Colonic mucosa (tissue), 4 donors: ENCODE measurements at regions not wholly inside any gene's neighbourhood (a gene's known extent, or its start where the extent isn't known, plus 50 kb on each side); places are given as distances from the start of the nearest gene placed in this dataset.

Source experiments
- DNase-seq: peaks from one replicate; pipeline ENCODE4 v3.0.0-alpha.2; 2020
- H3K27ac ChIP-seq: fragments of 200-600 bp; one replicate; pipeline ENCODE4 v1.8.0; 2021
- H3K27me3 ChIP-seq: fragments of 200-600 bp; one replicate; pipeline ENCODE4 v1.8.0; 2021
- H3K36me3 ChIP-seq: fragments of 200-600 bp; one replicate; pipeline ENCODE4 v1.8.0; 2021
- H3K4me1 ChIP-seq: fragments of 200-600 bp; one replicate; pipeline ENCODE4 v1.8.0; 2021; ENCODE audit warnings: mild to moderate bottlenecking
- H3K4me3 ChIP-seq: fragments of 200-600 bp; one replicate; pipeline ENCODE4 v1.8.0; 2021
- H3K9ac ChIP-seq, 2 donors: one replicate each; pipeline ENCODE4 v1.7.0; 2013; ENCODE audit warnings: control low read depth in 2 of 2, low read depth in 2 of 2, low read length in 2 of 2
- H3K9me3 ChIP-seq: fragments of 200-600 bp; one replicate; pipeline ENCODE4 v1.8.0; 2021
- intact Hi-C: fragments of 100-400 bp; cut with DNase I; formaldehyde crosslinking; loops from one replicate; pipeline ENCODE4 v1.14.1; 2022
- TF ChIP-seq, protein P1 (sequence below): fragments of 200-600 bp; IDR thresholded peaks from one replicate; pipeline ENCODE4 v1.8.0; 2022; ENCODE audit warnings: antibody characterized with exemption, mild to moderate bottlenecking
- donor health status: healthy.
- donor health status: DM: no; HTN: no; CAD: no.
- donor health status: DM: no; HTN: no; CAD: no.

DNA sequence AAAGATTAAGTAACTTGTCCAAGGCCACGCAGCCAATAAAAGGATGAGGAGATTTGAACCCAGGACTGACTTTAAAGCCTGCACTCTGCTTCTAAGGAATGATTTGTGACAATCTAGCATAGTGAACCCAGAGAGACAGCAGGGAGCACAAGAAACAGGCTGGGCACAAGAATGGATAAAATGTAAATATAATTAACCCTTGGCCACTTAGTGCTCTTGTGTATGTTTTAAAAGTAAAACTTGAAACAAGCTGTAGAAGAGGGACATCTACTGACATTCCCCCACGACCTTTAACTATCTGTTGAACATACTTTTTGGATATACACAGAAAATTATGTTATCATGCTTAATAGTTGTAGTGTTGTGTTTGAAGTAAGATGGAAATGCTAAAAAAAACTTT, 141.9 kb upstream of the PMFBP1 start:
- Histone ChIP-seq H3K27ac (no peak overlapping the region), H3K27me3 (no peaks in the 10 kb centered on the region), H3K9me3 (no peaks in the 10 kb centered on the region), H3K36me3 (no peaks in the 10 kb centered on the region), H3K4me1 (no peaks in the 10 kb centered on the region), H3K9ac (no peak overlapping the region), H3K4me3 (no peak overlapping the region)
- intact Hi-C loops: no loop called here
- DNase-seq: no peak
- TF ChIP-seq, protein P1, sequence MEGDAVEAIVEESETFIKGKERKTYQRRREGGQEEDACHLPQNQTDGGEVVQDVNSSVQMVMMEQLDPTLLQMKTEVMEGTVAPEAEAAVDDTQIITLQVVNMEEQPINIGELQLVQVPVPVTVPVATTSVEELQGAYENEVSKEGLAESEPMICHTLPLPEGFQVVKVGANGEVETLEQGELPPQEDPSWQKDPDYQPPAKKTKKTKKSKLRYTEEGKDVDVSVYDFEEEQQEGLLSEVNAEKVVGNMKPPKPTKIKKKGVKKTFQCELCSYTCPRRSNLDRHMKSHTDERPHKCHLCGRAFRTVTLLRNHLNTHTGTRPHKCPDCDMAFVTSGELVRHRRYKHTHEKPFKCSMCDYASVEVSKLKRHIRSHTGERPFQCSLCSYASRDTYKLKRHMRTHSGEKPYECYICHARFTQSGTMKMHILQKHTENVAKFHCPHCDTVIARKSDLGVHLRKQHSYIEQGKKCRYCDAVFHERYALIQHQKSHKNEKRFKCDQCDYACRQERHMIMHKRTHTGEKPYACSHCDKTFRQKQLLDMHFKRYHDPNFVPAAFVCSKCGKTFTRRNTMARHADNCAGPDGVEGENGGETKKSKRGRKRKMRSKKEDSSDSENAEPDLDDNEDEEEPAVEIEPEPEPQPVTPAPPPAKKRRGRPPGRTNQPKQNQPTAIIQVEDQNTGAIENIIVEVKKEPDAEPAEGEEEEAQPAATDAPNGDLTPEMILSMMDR: no peak

DNA sequence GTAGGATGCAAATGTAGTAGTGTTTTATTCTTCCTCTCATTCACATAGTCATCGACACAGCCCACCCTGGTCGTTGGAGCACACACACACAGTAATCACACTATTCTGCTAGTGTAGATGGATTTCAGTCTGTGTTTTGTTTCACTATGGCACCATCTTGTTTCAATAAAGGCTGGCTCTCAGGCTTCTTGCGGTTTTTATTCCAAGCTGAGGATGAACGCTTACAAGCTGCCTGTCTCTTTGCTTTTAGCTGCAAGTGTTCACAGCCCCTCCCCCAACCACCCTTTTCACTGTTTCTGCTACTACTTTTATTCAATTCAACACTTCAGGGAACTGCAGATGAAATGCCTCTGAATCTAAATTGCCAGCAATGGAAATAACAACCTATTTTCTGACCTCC, 140.9 kb upstream of the PMFBP1 start:
- no peaks in the 10 kb centered on the region for H3K27me3 ChIP-seq
- no peak overlapping the region for H3K9ac ChIP-seq
- no peak overlapping the region for H3K4me3 ChIP-seq
- no peaks in the 10 kb centered on the region for H3K4me1 ChIP-seq
- no peak overlapping the region for H3K27ac ChIP-seq
- DNase-seq: no peak
- TF ChIP-seq, protein P1: no peak
- H3K9me3 ChIP-seq: no peaks in the 10 kb centered on the region
- intact Hi-C loops: no loop called here
- no peaks in the 10 kb centered on the region for H3K36me3 ChIP-seq

DNA sequence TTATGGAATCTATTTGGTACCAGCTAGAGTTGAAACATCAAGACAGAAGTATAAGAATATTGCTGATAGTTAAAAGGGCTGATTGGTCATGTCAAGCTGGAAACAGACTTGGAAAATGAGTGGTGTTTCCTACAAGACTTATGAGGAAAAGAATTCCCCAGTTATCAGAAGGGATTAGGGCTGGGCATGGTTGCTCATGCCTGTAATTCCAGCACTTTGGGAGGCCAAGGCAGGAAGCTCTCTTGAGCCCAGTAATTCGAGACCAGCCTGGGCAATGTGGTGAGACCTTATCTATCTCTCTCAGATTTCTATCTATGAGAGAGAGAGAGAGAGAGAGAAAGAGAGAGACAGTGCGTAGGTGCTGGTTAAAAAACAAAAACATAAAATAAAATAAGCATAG, 139.5 kb upstream of the PMFBP1 start:
- DNase-seq: no peak
- intact Hi-C loops: no loop called here
- TF ChIP-seq, protein P1: no peak
- Histone ChIP-seq H3K9ac (no peak overlapping the region), H3K4me1 (no peaks in the 10 kb centered on the region), H3K36me3 (no peaks in the 10 kb centered on the region), H3K27ac (no peak overlapping the region), H3K9me3 (no peaks in the 10 kb centered on the region), H3K4me3 (no peak overlapping the region), H3K27me3 (no peaks in the 10 kb centered on the region)

DNA sequence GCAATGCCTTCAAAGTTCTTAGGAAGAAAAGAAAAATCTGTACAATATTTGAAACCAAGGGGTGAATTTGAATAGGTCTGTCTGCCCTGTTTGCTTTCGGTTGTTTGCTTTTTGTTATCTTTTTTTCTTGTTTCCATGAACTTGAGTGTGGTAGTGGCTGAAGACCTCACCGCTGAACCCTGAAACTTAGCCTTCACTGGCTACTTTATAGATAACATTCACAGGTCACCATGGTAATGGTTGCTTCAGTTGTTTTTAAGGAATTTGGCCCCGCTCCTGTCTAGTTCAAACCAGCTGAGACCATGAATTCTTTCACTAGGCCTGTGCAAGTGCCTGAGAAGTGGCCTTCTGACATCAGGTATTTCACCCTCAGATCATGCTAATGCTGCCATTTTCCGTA, 137.0 kb upstream of the PMFBP1 start:
- TF ChIP-seq, protein P1: no peak
- Histone ChIP-seq H3K9ac (no peak overlapping the region), H3K9me3 (no peaks in the 10 kb centered on the region), H3K36me3 (no peaks in the 10 kb centered on the region), H3K4me3 (no peak overlapping the region), H3K27ac (no peak overlapping the region), H3K4me1 (no peaks in the 10 kb centered on the region), H3K27me3 (no peaks in the 10 kb centered on the region)
- DNase-seq: no peak
- intact Hi-C loops: no loop called here

DNA sequence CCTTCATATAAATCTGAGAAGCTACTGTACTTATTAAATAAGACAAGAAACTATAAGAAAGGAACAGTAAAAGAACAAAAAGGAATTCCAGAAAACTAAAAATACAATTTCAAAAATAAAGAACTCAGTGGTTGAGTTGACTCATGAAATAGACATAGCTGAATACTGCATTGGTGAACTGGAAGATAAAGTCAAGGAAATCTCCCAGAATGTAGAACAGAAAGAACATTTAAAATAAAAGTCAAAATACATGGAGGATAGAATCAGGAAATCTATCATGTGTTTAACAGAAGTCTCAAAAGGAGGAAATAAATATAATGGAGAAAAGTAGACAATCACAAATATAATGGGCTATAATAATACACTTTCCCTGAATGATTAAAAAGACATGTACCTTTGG, 136.4 kb upstream of the PMFBP1 start:
- Histone ChIP-seq H3K27ac (no peak overlapping the region), H3K4me1 (no peaks in the 10 kb centered on the region), H3K4me3 (no peak overlapping the region), H3K9me3 (no peaks in the 10 kb centered on the region), H3K27me3 (no peaks in the 10 kb centered on the region), H3K36me3 (no peaks in the 10 kb centered on the region), H3K9ac (no peak overlapping the region)
- no peak for DNase-seq
- intact Hi-C loops: no loop called here
- TF ChIP-seq, protein P1: no peak

DNA sequence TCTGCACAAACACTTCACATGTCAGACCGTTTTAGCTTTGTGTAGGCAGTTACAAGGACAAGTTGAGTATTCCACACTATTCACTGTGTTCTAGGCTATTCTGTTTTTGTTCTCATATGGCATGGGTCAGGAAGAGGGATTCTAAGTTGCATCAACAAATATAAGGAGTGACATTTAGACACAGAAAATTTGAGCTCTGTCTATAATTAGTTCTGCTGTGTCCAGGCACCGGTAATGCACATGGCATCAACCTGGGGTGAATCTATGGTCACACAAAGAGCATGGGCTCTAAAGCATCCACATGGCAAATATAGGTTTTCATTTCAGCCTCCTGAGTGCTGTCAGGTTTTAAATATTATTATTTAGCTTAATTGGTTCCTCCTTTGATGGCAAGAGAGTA, 130.4 kb upstream of the PMFBP1 start:
- no peaks in the 10 kb centered on the region for H3K4me1 ChIP-seq
- H3K27ac ChIP-seq: no peak overlapping the region
- no peaks in the 10 kb centered on the region for H3K9me3 ChIP-seq
- intact Hi-C loops: no loop called here
- TF ChIP-seq, protein P1: no peak
- DNase-seq: no peak
- H3K36me3 ChIP-seq: no peaks in the 10 kb centered on the region
- H3K27me3 ChIP-seq: no peaks in the 10 kb centered on the region
- H3K4me3 ChIP-seq: no peak overlapping the region
- H3K9ac ChIP-seq: no peak overlapping the region
